SH-SY5Y (cell line): ENCODE measurements at regions not wholly inside any gene's neighbourhood (a gene's known extent, or its start where the extent isn't known, plus 50 kb on each side); places are given as distances from the start of the nearest gene placed in this dataset.

Experiments
- GATA2 ChIP-seq: IDR thresholded peaks from 2 replicates; pipeline ENCODE4 v1.6.1; 2011; ENCODE audit warnings: mild to moderate bottlenecking, low read depth, low read length
- GATA3 ChIP-seq: IDR thresholded peaks from 2 replicates; pipeline ENCODE4 v1.6.1; 2011; ENCODE audit warnings: low read depth, mild to moderate bottlenecking, low read length, moderate library complexity

- TF ChIP-seq GATA3 (no peak), GATA2 (no peak)
Measured at GRCh38 chr1:14282707-14283106, 315.8 kb upstream of the KAZN start.
